ENCODE measurements at regions not wholly inside any gene's neighbourhood (a gene's known extent, or its start where the extent isn't known, plus 50 kb on each side); places are given as distances from the start of the nearest gene placed in this dataset.

DNA sequence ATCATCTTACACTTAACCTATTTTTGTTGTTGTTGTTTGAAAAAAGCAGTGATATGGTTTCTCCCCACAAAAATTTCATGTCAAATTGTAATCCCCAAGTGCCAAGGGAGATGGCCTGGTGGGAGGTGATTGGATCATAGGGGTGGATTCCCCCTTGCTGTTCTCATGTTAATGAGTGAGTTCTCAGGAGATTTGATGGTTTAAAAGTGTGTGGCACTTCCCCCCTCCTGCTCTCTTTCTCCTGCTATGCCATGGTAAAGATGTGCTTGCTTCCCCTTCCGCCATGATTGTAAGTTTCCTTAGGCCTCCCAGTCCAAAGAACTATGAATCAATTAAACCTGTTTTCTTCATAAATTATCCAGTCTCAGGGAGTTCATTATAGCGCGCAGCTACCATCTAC is 1362.7 kb upstream of the FAM98A start:
- TF ChIP-seq EZH2 (IDR thresholded peaks at IDR 0.05; ENCODE audit: low read length, unreplicated experiment) (no peak), EZH2phosphoT487 (IDR thresholded peaks at IDR 0.05; ENCODE audit: borderline replicate concordance, low read length) (no peak)
- TF ChIP-seq, protein P1, sequence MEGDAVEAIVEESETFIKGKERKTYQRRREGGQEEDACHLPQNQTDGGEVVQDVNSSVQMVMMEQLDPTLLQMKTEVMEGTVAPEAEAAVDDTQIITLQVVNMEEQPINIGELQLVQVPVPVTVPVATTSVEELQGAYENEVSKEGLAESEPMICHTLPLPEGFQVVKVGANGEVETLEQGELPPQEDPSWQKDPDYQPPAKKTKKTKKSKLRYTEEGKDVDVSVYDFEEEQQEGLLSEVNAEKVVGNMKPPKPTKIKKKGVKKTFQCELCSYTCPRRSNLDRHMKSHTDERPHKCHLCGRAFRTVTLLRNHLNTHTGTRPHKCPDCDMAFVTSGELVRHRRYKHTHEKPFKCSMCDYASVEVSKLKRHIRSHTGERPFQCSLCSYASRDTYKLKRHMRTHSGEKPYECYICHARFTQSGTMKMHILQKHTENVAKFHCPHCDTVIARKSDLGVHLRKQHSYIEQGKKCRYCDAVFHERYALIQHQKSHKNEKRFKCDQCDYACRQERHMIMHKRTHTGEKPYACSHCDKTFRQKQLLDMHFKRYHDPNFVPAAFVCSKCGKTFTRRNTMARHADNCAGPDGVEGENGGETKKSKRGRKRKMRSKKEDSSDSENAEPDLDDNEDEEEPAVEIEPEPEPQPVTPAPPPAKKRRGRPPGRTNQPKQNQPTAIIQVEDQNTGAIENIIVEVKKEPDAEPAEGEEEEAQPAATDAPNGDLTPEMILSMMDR (conservative IDR thresholded peaks at IDR 0.05; ENCODE audit: low read depth, low read length), result no peak
- BruUV-seq (replicated peaks), result no TSS peak

DNA sequence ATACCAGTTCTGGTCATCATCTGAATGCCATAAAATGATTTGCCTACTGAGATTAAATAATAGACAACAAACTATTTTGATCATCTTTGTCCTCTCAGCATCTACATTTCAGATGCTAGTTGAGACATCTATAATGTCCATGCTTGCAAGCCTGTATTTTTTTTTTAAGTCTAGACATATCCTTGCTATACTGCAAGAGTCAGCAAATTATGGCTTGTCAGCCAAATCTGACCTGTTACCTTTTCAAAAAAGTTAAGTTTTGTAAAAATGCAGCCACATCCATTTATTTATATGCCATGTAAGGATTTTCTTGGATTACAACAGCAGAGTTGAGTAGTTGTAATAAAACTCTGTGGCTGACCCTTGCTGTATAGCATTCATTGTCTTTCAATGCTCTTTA is 1355.7 kb upstream of the FAM98A start:
- ChIA-PET POLR2A (ENCODE audit: unreplicated experiment) (no interaction called here), CTCF (no interaction called here)
- no peaks in the 10 kb centered on the region for H3K79me2 ChIP-seq (ENCODE audit: low read length)
- no peak overlapping the region for H3K9ac ChIP-seq (ENCODE audit: low read length)
- ATAC-seq, result no peak
- no peaks in the 10 kb centered on the region for H3K4me1 ChIP-seq (ENCODE audit: insufficient read depth, low read length)
- H3K4me3 ChIP-seq (ENCODE audit: low read length), result no peak overlapping the region
- BruUV-seq (replicated peaks), result no TSS peak
- H2AFZ ChIP-seq (ENCODE audit: low read length), result no peak overlapping the region
- intact Hi-C loops (cut with micrococcal nuclease), result no loop called here
- TF ChIP-seq EZH2phosphoT487 (IDR thresholded peaks at IDR 0.05; ENCODE audit: borderline replicate concordance, low read length) (no peak), EZH2 (IDR thresholded peaks at IDR 0.05; ENCODE audit: low read length, unreplicated experiment) (no peak)
- TF ChIP-seq, protein P1 (conservative IDR thresholded peaks at IDR 0.05; ENCODE audit: low read depth, low read length), result no peak
- no peaks in the 10 kb centered on the region for H3F3A ChIP-seq (ENCODE audit: low read length, unreplicated experiment)
- no peaks in the 10 kb centered on the region for H4K20me1 ChIP-seq (ENCODE audit: low read length)
- no peak for DNase-seq
- H3K9me3 ChIP-seq (ENCODE audit: low read length), result no peaks in the 10 kb centered on the region
- H3K36me3 ChIP-seq (ENCODE audit: low read depth, low read length), result no peaks in the 10 kb centered on the region
- H3K9me2 ChIP-seq (replicated peaks; ENCODE audit: low read length), result no peaks in the 10 kb centered on the region
- no peak overlapping the region for H3K27ac ChIP-seq (ENCODE audit: low read length)
- no peaks in the 10 kb centered on the region for H3K27me3 ChIP-seq (ENCODE audit: low read length)
- H3K4me2 ChIP-seq (ENCODE audit: low read length), result no peak overlapping the region

More for the DNA sequence above, 1362.7 kb upstream of the FAM98A start:
- ChIA-PET CTCF (no interaction called here), POLR2A (ENCODE audit: unreplicated experiment) (no interaction called here)
- Histone ChIP-seq H3K27ac (ENCODE audit: low read length) (no peak overlapping the region), H3K4me3 (ENCODE audit: low read length) (no peak overlapping the region), H3K4me1 (ENCODE audit: insufficient read depth, low read length) (no peaks in the 10 kb centered on the region), H3K9ac (ENCODE audit: low read length) (no peak overlapping the region), H3K79me2 (ENCODE audit: low read length) (no peaks in the 10 kb centered on the region), H2AFZ (ENCODE audit: low read length) (no peak overlapping the region), H3K9me2 (replicated peaks; ENCODE audit: low read length) (no peaks in the 10 kb centered on the region), H3K9me3 (ENCODE audit: low read length) (no peaks in the 10 kb centered on the region), H3F3A (ENCODE audit: low read length, unreplicated experiment) (no peaks in the 10 kb centered on the region), H3K4me2 (ENCODE audit: low read length) (no peak overlapping the region), H4K20me1 (ENCODE audit: low read length) (no peaks in the 10 kb centered on the region), H3K27me3 (ENCODE audit: low read length) (no peaks in the 10 kb centered on the region), H3K36me3 (ENCODE audit: low read depth, low read length) (no peaks in the 10 kb centered on the region)
- DNase-seq (no peak), ATAC-seq (no peak)
- intact Hi-C loops (cut with micrococcal nuclease), result no loop called here

DNA sequence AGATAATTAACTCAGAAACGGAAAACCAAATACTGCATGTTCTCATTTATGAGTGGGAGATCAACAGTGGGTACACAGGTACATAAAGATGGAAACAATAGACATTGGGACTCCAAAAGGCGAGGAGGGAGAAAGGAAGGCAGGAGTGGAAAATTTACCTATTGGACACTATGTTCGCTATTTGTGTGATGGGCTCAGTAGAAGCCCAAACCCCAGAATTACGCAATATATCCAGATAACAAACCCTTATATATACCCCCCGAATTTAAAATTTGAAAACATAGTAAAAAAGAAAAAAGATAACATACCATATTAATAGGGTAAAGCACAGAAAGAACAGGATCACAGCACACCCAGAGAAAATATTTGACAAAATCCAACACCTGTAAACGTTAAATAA is 1351.7 kb upstream of the FAM98A start:
- no peaks in the 10 kb centered on the region for H3K36me3 ChIP-seq (ENCODE audit: low read depth, low read length)
- intact Hi-C loops (cut with micrococcal nuclease), result no loop called here
- DNase-seq (no peak), ATAC-seq (no peak)
- no peaks in the 10 kb centered on the region for H3K27me3 ChIP-seq (ENCODE audit: low read length)
- BruUV-seq (replicated peaks), result no TSS peak
- H3K9ac ChIP-seq (ENCODE audit: low read length), result no peak overlapping the region
- no peaks in the 10 kb centered on the region for H3K9me2 ChIP-seq (replicated peaks; ENCODE audit: low read length)
- no peaks in the 10 kb centered on the region for H3K4me1 ChIP-seq (ENCODE audit: insufficient read depth, low read length)
- no peaks in the 10 kb centered on the region for H3K79me2 ChIP-seq (ENCODE audit: low read length)
- POLR2A ChIA-PET (ENCODE audit: unreplicated experiment), result no interaction called here
- TF ChIP-seq EZH2 (IDR thresholded peaks at IDR 0.05; ENCODE audit: low read length, unreplicated experiment), result no peak
- TF ChIP-seq EZH2phosphoT487 (IDR thresholded peaks at IDR 0.05; ENCODE audit: borderline replicate concordance, low read length), result no peak
- TF ChIP-seq, protein P1 (conservative IDR thresholded peaks at IDR 0.05; ENCODE audit: low read depth, low read length), result no peak
- no peaks in the 10 kb centered on the region for H3K9me3 ChIP-seq (ENCODE audit: low read length)
- CTCF ChIA-PET, result no interaction called here
- H3K27ac ChIP-seq (ENCODE audit: low read length), result no peak overlapping the region
- H2AFZ ChIP-seq (ENCODE audit: low read length), result no peak overlapping the region
- H3K4me2 ChIP-seq (ENCODE audit: low read length), result no peak overlapping the region
- no peak overlapping the region for H3K4me3 ChIP-seq (ENCODE audit: low read length)
- no peaks in the 10 kb centered on the region for H4K20me1 ChIP-seq (ENCODE audit: low read length)
- H3F3A ChIP-seq (ENCODE audit: low read length, unreplicated experiment), result no peaks in the 10 kb centered on the region
